H1 (cell line): ENCODE measurements at regions not wholly inside any gene's neighbourhood (a gene's known extent, or its start where the extent isn't known, plus 50 kb on each side); places are given as distances from the start of the nearest gene placed in this dataset.

Experiments used
- CTCF ChIA-PET: fragments of 300-600 bp; sonication (Branson Sonifier 250); formaldehyde crosslinking; loops from one replicate; lab custom pipeline; 2021; ENCODE audit not compliant: partially characterized antibody; lab: Charles Lee
- POLR2A ChIA-PET: fragments of 300-600 bp; sonication (Branson Sonifier 250); formaldehyde crosslinking; loops from one replicate; lab custom pipeline; 2021; ENCODE audit warnings: inconsistent platforms; ENCODE audit not compliant: partially characterized antibody; lab: Charles Lee
- DNase-seq, 2 experiments: peaks; one replicate each; pipeline versions ENCODE4 v3.0.0 to v3.0.0-alpha.2; 2010 to 2022; ENCODE audit warnings: low spot score in 2 of 2, low read depth in 1 of 2, mixed read lengths in 1 of 2
- FAIRE-seq: peaks from 2 replicates; lab custom pipeline; 2011; peaks lifted over from hg19 to GRCh38; lab: Jason Lieb, UNC
- H2AFZ ChIP-seq: 2 replicates; pipeline ENCODE4 v1.8.1; 2012; ENCODE audit warnings: low read length, inconsistent platforms
- H2AK5ac ChIP-seq: 2 replicates; pipeline ENCODE4 v1.6.1; 2013; ENCODE audit warnings: low read depth, low read length
- H2BK120ac ChIP-seq: replicated peaks from 2 replicates; pipeline ENCODE3; 2013; ENCODE audit warnings: low read depth, low read length, inconsistent platforms
- H2BK12ac ChIP-seq: 2 replicates; pipeline ENCODE4 v1.6.1; 2013; ENCODE audit warnings: low read depth, low read length
- H2BK15ac ChIP-seq: 2 replicates; pipeline ENCODE4 v1.6.1; 2013; ENCODE audit warnings: low read length
- H2BK20ac ChIP-seq: 2 replicates; pipeline ENCODE4 v1.6.1; 2013; ENCODE audit warnings: low read length
- H2BK5ac ChIP-seq: 2 replicates; pipeline ENCODE4 v1.6.1; 2013; ENCODE audit warnings: low read depth, low read length
- H3K14ac ChIP-seq: 2 replicates; pipeline ENCODE4 v1.6.1; 2013; ENCODE audit warnings: inconsistent platforms; ENCODE audit not compliant: insufficient read length
- H3K18ac ChIP-seq: 2 replicates; pipeline ENCODE4 v1.6.1; 2013; ENCODE audit warnings: low read length; ENCODE audit errors: extremely low read depth
- H3K23ac ChIP-seq: 2 replicates; pipeline ENCODE4 v1.6.1; 2013; ENCODE audit warnings: inconsistent platforms; ENCODE audit not compliant: insufficient read length
- H3K23me2 ChIP-seq: 2 replicates; pipeline ENCODE4 v1.6.1; 2013; ENCODE audit warnings: low read depth, low read length
- H3K27ac ChIP-seq: 2 replicates; pipeline ENCODE4 v1.6.1; 2011; ENCODE audit warnings: low read depth, low read length, inconsistent platforms
- H3K27me3 ChIP-seq, 4 experiments: replicated peaks in 1 of 4; 1 replicate in 1 of 4; 2 replicates in 3 of 4; pipeline versions ENCODE4 v1.6.1 to v1.8.1; 2011 to 2013; ENCODE audit warnings: low read length in 3 of 4, mild to moderate bottlenecking in 3 of 4, inconsistent platforms in 2 of 4, mixed read lengths in 2 of 4, moderate library complexity in 1 of 4; ENCODE audit not compliant: control insufficient read depth in 3 of 4, insufficient read depth in 3 of 4; ENCODE audit errors: extremely low read depth in 1 of 4
- H3K36me3 ChIP-seq, 4 experiments: 2 replicates each; pipeline versions ENCODE4 v1.6.1 to v1.8.1; 2011 to 2013; ENCODE audit warnings: mild to moderate bottlenecking in 4 of 4, low read length in 3 of 4, moderate library complexity in 2 of 4, control low read depth in 1 of 4, inconsistent platforms in 1 of 4; ENCODE audit not compliant: insufficient read depth in 4 of 4, control insufficient read depth in 2 of 4
- H3K4ac ChIP-seq: replicated peaks from 2 replicates; pipeline ENCODE3; 2013; ENCODE audit warnings: low read length, low read depth, mixed read lengths, inconsistent platforms; ENCODE audit not compliant: insufficient read length
- H3K4me1 ChIP-seq, 4 experiments: replicated peaks in 1 of 4; 1 replicate in 1 of 4; 2 replicates in 3 of 4; pipeline versions ENCODE4 v1.6.1 to v1.8.1; 2011 to 2013; ENCODE audit warnings: low read length in 3 of 4, inconsistent platforms in 2 of 4, mixed read lengths in 1 of 4; ENCODE audit not compliant: insufficient read depth in 4 of 4, control insufficient read depth in 3 of 4
- H3K4me2 ChIP-seq, 2 experiments: 2 replicates each; pipeline versions ENCODE4 v1.6.1 to v1.8.1; 2011 to 2013; ENCODE audit warnings: low read depth in 2 of 2, low read length in 2 of 2, control low read depth in 1 of 2, inconsistent platforms in 1 of 2, mild to moderate bottlenecking in 1 of 2; ENCODE audit not compliant: insufficient read depth in 1 of 2
- H3K4me3 ChIP-seq, 4 experiments: fragments of 200-600, 300-600 bp in 1 of 4; sonication (generic), shearing (Covaris generic), sonication (Bioruptor Twin) in 1 of 4; 2 replicates each; pipeline versions ENCODE4 v1.5.1 to v1.8.1; 2011 to 2016; ENCODE audit warnings: low read length in 4 of 4, low read depth in 3 of 4, control low read depth in 2 of 4, inconsistent platforms in 2 of 4, mild to moderate bottlenecking in 2 of 4, mixed read lengths in 1 of 4, moderate library complexity in 1 of 4; ENCODE audit not compliant: insufficient read depth in 2 of 4; ENCODE audit errors: extremely low read depth in 1 of 4
- H3K56ac ChIP-seq: replicated peaks from 2 replicates; pipeline ENCODE3; 2013; ENCODE audit warnings: low read depth, mild to moderate bottlenecking, mixed read lengths, low read length, inconsistent platforms; ENCODE audit not compliant: insufficient read length
- H3K79me1 ChIP-seq: 2 replicates; pipeline ENCODE4 v1.6.1; 2013; ENCODE audit warnings: low read depth, low read length, control low read depth
- H3K79me2 ChIP-seq, 2 experiments: 2 replicates each; pipeline versions ENCODE4 v1.6.1 to v1.8.1; 2012 to 2013; ENCODE audit warnings: low read length in 2 of 2, mild to moderate bottlenecking in 2 of 2, inconsistent platforms in 1 of 2; ENCODE audit not compliant: insufficient read depth in 2 of 2, control insufficient read depth in 1 of 2
- H3K9ac ChIP-seq, 4 experiments: replicated peaks in 1 of 4; 1 replicate in 1 of 4; 2 replicates in 3 of 4; pipeline versions ENCODE4 v1.6.1 to v1.8.1; 2011 to 2013; ENCODE audit warnings: low read depth in 3 of 4, low read length in 3 of 4, control low read depth in 2 of 4, mild to moderate bottlenecking in 2 of 4, moderate library complexity in 2 of 4, inconsistent platforms in 1 of 4; ENCODE audit errors: extremely low read depth in 1 of 4
- H3K9me3 ChIP-seq, 2 experiments: 2 replicates each; pipeline versions ENCODE4 v1.6.1 to v1.8.1; 2012 to 2013; ENCODE audit warnings: mild to moderate bottlenecking in 2 of 2, moderate library complexity in 2 of 2, control low read depth in 1 of 2, inconsistent platforms in 1 of 2, low read depth in 1 of 2, low read length in 1 of 2, mixed read lengths in 1 of 2; ENCODE audit not compliant: insufficient read depth in 2 of 2
- H4K20me1 ChIP-seq, 2 experiments: replicated peaks in 1 of 2; 2 replicates each; pipeline versions ENCODE3 to v1.8.1; 2011 to 2013; ENCODE audit warnings: inconsistent platforms in 2 of 2, low read length in 2 of 2, mild to moderate bottlenecking in 1 of 2; ENCODE audit not compliant: insufficient read depth in 2 of 2, control insufficient read depth in 1 of 2
- H4K5ac ChIP-seq: 2 replicates; pipeline ENCODE4 v1.6.1; 2013; ENCODE audit warnings: low read length, low read depth, mixed read lengths, inconsistent platforms; ENCODE audit not compliant: insufficient read length
- H4K8ac ChIP-seq: 2 replicates; pipeline ENCODE4 v1.8.0; 2013; ENCODE audit warnings: mild to moderate bottlenecking, moderate library complexity, low read length, inconsistent platforms; ENCODE audit not compliant: insufficient read depth; ENCODE audit errors: extremely low read depth
- H4K91ac ChIP-seq: replicated peaks from 2 replicates; pipeline ENCODE3; 2013; ENCODE audit warnings: low read length, mixed read lengths, inconsistent platforms; ENCODE audit not compliant: insufficient read length
- E2F6 ChIP-seq: IDR thresholded peaks from 2 replicates; pipeline ENCODE4 v1.6.1; 2012; ENCODE audit warnings: inconsistent platforms
- EZH2 ChIP-seq: fragments of 200-600 bp; sonication (generic); IDR thresholded peaks from 2 replicates; pipeline ENCODE4 v1.7.1; 2012; ENCODE audit warnings: low read depth, mild to moderate bottlenecking, moderate library complexity, low read length, inconsistent platforms; ENCODE audit not compliant: severe bottlenecking

GRCh38 chr4:62210486-62210885, 1010.4 kb downstream of the ADGRL3 start:
- Histone ChIP-seq H3K4me3 (no peak overlapping the region), H4K20me1 (no peaks in the 10 kb centered on the region), H3K14ac (no peak overlapping the region), H3K4me2 (no peak overlapping the region), H3K4ac (no peak overlapping the region), H3K9ac (no peak overlapping the region), H2BK120ac (no peak overlapping the region), H2BK12ac (no peak overlapping the region), H3K56ac (no peak overlapping the region), H3K23ac (no peak overlapping the region), H3K4me1 (peaks cover 0 to 3% (median 0%) of the 10 kb centered on the region in 4 experiments; a peak in 2 of 7 replicates), H2BK5ac (no peak overlapping the region), H3K23me2 (no peaks in the 10 kb centered on the region), H4K5ac (no peak overlapping the region), H3K36me3 (no peaks in the 10 kb centered on the region), H2AFZ (no peak overlapping the region), H4K8ac (no peak overlapping the region), H4K91ac (no peak overlapping the region), H3K79me1 (no peaks in the 10 kb centered on the region), H3K18ac (no peak overlapping the region), H2AK5ac (no peak overlapping the region), H3K9me3 (no peaks in the 10 kb centered on the region), H2BK20ac (no peak overlapping the region), H3K27me3 (no peaks in the 10 kb centered on the region), H3K79me2 (no peaks in the 10 kb centered on the region), H2BK15ac (no peak overlapping the region), H3K27ac (no peak overlapping the region)
- ChIA-PET CTCF (no interaction called here), POLR2A (no interaction called here)
- FAIRE-seq (no peak), DNase-seq (no peak)
- TF ChIP-seq E2F6 (no peak), EZH2 (no peak)
